PFSK-1 (cell line): ENCODE measurements at regions not wholly inside any gene's neighbourhood (a gene's known extent, or its start where the extent isn't known, plus 50 kb on each side); places are given as distances from the start of the nearest gene placed in this dataset.

ENCODE experiments used
- FOXP2 ChIP-seq: optimal IDR thresholded peaks from 2 replicates; pipeline ENCODE3; 2011; ENCODE audit warnings: borderline replicate concordance, control low read depth, inconsistent platforms; ENCODE audit not compliant: insufficient read depth; ENCODE audit errors: extremely low read length, extremely low read depth
- POLR2AphosphoS5 ChIP-seq: IDR thresholded peaks from 2 replicates; pipeline ENCODE4 v1.6.1; 2012; ENCODE audit warnings: low read depth, mild to moderate bottlenecking, control low read depth, low read length, moderate library complexity
- SIN3A ChIP-seq: IDR thresholded peaks from 2 replicates; pipeline ENCODE4 v1.6.1; 2012; ENCODE audit warnings: mild to moderate bottlenecking, low read length, moderate library complexity, borderline replicate concordance; ENCODE audit not compliant: insufficient read depth
- TAF1 ChIP-seq: IDR thresholded peaks from 2 replicates; pipeline ENCODE4 v1.6.1; 2012; ENCODE audit warnings: low read length, control low read depth, borderline replicate concordance; ENCODE audit not compliant: insufficient read depth
- TF ChIP-seq, protein P1 (sequence below), 2 experiments: IDR thresholded peaks; 2 replicates each; pipeline versions ENCODE4 v1.6.1 to v1.8.0; 2011 to 2012; ENCODE audit warnings: low read depth in 2 of 2, low read length in 2 of 2, control low read depth in 1 of 2, inconsistent platforms in 1 of 2, mild to moderate bottlenecking in 1 of 2, moderate library complexity in 1 of 2; ENCODE audit not compliant: insufficient read depth in 1 of 2

- TF ChIP-seq, protein P1, sequence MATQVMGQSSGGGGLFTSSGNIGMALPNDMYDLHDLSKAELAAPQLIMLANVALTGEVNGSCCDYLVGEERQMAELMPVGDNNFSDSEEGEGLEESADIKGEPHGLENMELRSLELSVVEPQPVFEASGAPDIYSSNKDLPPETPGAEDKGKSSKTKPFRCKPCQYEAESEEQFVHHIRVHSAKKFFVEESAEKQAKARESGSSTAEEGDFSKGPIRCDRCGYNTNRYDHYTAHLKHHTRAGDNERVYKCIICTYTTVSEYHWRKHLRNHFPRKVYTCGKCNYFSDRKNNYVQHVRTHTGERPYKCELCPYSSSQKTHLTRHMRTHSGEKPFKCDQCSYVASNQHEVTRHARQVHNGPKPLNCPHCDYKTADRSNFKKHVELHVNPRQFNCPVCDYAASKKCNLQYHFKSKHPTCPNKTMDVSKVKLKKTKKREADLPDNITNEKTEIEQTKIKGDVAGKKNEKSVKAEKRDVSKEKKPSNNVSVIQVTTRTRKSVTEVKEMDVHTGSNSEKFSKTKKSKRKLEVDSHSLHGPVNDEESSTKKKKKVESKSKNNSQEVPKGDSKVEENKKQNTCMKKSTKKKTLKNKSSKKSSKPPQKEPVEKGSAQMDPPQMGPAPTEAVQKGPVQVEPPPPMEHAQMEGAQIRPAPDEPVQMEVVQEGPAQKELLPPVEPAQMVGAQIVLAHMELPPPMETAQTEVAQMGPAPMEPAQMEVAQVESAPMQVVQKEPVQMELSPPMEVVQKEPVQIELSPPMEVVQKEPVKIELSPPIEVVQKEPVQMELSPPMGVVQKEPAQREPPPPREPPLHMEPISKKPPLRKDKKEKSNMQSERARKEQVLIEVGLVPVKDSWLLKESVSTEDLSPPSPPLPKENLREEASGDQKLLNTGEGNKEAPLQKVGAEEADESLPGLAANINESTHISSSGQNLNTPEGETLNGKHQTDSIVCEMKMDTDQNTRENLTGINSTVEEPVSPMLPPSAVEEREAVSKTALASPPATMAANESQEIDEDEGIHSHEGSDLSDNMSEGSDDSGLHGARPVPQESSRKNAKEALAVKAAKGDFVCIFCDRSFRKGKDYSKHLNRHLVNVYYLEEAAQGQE (IDR thresholded peaks at IDR 0.05; ENCODE audit: insufficient read depth in 1 of 2, low read depth in 2 of 2, low read length in 2 of 2) = no peak
- TF ChIP-seq POLR2AphosphoS5 = no peak
- no peak for TF ChIP-seq TAF1
- TF ChIP-seq SIN3A = no peak
- no peak for TF ChIP-seq FOXP2
Observed at GRCh38 chr10:6833458-6834011, 253.5 kb upstream of the PRKCQ start.

GRCh38 chr10:6823770-6824169 is 243.7 kb upstream of the PRKCQ start:
- TF ChIP-seq SIN3A (no peak), TAF1 (no peak), POLR2AphosphoS5 (no peak), FOXP2 (no peak)
- TF ChIP-seq, protein P1 (IDR thresholded peaks at IDR 0.05; ENCODE audit: insufficient read depth in 1 of 2, low read depth in 2 of 2, low read length in 2 of 2) = no peak

- TF ChIP-seq POLR2AphosphoS5 (no peak), FOXP2 (no peak), SIN3A (no peak), TAF1 (no peak)
- TF ChIP-seq, protein P1 (IDR thresholded peaks at IDR 0.05; ENCODE audit: insufficient read depth in 1 of 2, low read depth in 2 of 2, low read length in 2 of 2) = no peak
Observed at GRCh38 chr10:6819301-6819700, 239.2 kb upstream of the PRKCQ start.

DNA sequence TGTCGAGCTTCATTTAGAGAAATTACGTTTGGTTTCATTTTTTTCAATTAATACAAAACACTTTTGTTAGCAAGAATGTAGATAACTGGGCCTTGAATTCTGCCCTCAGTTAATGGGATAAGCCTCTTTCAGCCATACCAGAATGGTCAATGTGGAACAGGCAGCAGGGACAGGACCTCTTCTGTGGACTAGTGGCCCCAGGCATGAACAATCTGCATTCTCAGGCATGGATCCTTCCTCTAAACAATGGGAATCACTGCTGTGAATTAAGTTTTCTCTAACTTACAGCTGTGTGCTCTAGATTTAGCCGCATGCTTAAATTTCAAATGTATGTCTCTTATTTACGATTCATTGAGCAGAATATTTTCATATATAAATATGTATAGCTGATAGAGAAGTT is 237.7 kb upstream of the PRKCQ start:
- no peak for TF ChIP-seq SIN3A
- TF ChIP-seq, protein P1 (IDR thresholded peaks at IDR 0.05; ENCODE audit: insufficient read depth in 1 of 2, low read depth in 2 of 2, low read length in 2 of 2) = no peak
- TF ChIP-seq FOXP2 = no peak
- no peak for TF ChIP-seq TAF1
- no peak for TF ChIP-seq POLR2AphosphoS5
